ENCODE measurements at regions not wholly inside any gene's neighbourhood (a gene's known extent, or its start where the extent isn't known, plus 50 kb on each side); places are given as distances from the start of the nearest gene placed in this dataset.

- DNase-seq (ENCODE audit: low read depth in 2 of 2), result no peak
Observed at GRCh38 chr6:163844357-163844756, 429.8 kb downstream of the QKI start.

GRCh38 chr6:163843218-163843617 is 428.7 kb downstream of the QKI start:
- no peak for DNase-seq (ENCODE audit: low read depth in 2 of 2)

- no peak for DNase-seq (ENCODE audit: low read depth in 2 of 2)
Observed at GRCh38 chr6:163842467-163842866, 427.9 kb downstream of the QKI start.

GRCh38 chr6:163841733-163842132 is 427.2 kb downstream of the QKI start:
- DNase-seq (ENCODE audit: low read depth in 2 of 2), result no peak

GRCh38 chr6:163841326-163841725 is 426.8 kb downstream of the QKI start:
- DNase-seq (ENCODE audit: low read depth in 2 of 2), result no peak

- DNase-seq (ENCODE audit: low read depth in 2 of 2), result no peak
Observed at GRCh38 chr6:163840880-163841279, 426.4 kb downstream of the QKI start.

GRCh38 chr6:163839296-163839695 is 424.8 kb downstream of the QKI start:
- no peak for DNase-seq (ENCODE audit: low read depth in 2 of 2)

GRCh38 chr6:163837691-163838431 is 423.3 kb downstream of the QKI start:
- no peak for DNase-seq (ENCODE audit: low read depth in 2 of 2)

GRCh38 chr6:163836876-163837690 is 422.6 kb downstream of the QKI start:
- no peak for DNase-seq (ENCODE audit: low read depth in 2 of 2)

- no peak for DNase-seq (ENCODE audit: low read depth in 2 of 2)
Observed at GRCh38 chr6:163835439-163836171, 421.1 kb downstream of the QKI start.

GRCh38 chr6:163834226-163834970 is 419.9 kb downstream of the QKI start:
- no peak for DNase-seq (ENCODE audit: low read depth in 2 of 2)

GRCh38 chr6:163831736-163832135 is 417.2 kb downstream of the QKI start:
- DNase-seq (ENCODE audit: low read depth in 2 of 2), result no peak

GRCh38 chr6:163830641-163831040 is 416.1 kb downstream of the QKI start:
- no peak for DNase-seq (ENCODE audit: low read depth in 2 of 2)

GRCh38 chr6:163828038-163828795 is 413.7 kb downstream of the QKI start:
- no peak for DNase-seq (ENCODE audit: low read depth in 2 of 2)

GRCh38 chr6:163827143-163827542 is 412.6 kb downstream of the QKI start:
- DNase-seq (ENCODE audit: low read depth in 2 of 2), result no peak

- no peak for DNase-seq (ENCODE audit: low read depth in 2 of 2)
Observed at GRCh38 chr6:163826629-163827028, 412.1 kb downstream of the QKI start.

- no peak for DNase-seq (ENCODE audit: low read depth in 2 of 2)
Observed at GRCh38 chr6:163825033-163825432, 410.5 kb downstream of the QKI start.

- DNase-seq (ENCODE audit: low read depth in 2 of 2), result no peak
Observed at GRCh38 chr6:163823577-163823976, 409.1 kb downstream of the QKI start.

- DNase-seq (ENCODE audit: low read depth in 2 of 2), result no peak
Observed at GRCh38 chr6:163820745-163821458, 406.4 kb downstream of the QKI start.

GRCh38 chr6:163820171-163820570 is 405.7 kb downstream of the QKI start:
- no peak for DNase-seq (ENCODE audit: low read depth in 2 of 2)
